ENCODE measurements at regions not wholly inside any gene's neighbourhood (a gene's known extent, or its start where the extent isn't known, plus 50 kb on each side); places are given as distances from the start of the nearest gene placed in this dataset.
"Not testable (repeated sequence)": the region's sequence is repeated elsewhere in the genome, so short reads cannot be mapped to it uniquely, and the experiment has no call there.

GRCh38 chr3:65262548-65262947 is 574.7 kb upstream of the ADAMTS9 start:
- Histone ChIP-seq H3K36me3 (ENCODE audit: control insufficient read depth, low read depth, low read length) (no peaks in the 10 kb centered on the region), H3K4me3 (ENCODE audit: low read length) (no peak overlapping the region), H3K27me3 (ENCODE audit: control insufficient read depth, insufficient read depth, low read length) (no peaks in the 10 kb centered on the region), H3K4me1 (ENCODE audit: control insufficient read depth, low read depth, low read length) (peaks cover 11% of the 10 kb centered on the region), H3K9ac (ENCODE audit: low read length) (no peak overlapping the region), H3K27ac (ENCODE audit: low read length) (no peak overlapping the region), H3K9me3 (ENCODE audit: control insufficient read depth, low read depth, low read length) (no peaks in the 10 kb centered on the region)

GRCh38 chr3:65259946-65260345 is 572.1 kb upstream of the ADAMTS9 start:
- H3K4me1 ChIP-seq (ENCODE audit: control insufficient read depth, low read depth, low read length): no peaks in the 10 kb centered on the region
- no peaks in the 10 kb centered on the region for H3K36me3 ChIP-seq (ENCODE audit: control insufficient read depth, low read depth, low read length)
- H3K27ac ChIP-seq (ENCODE audit: low read length): no peak overlapping the region
- H3K4me3 ChIP-seq (ENCODE audit: low read length): no peak overlapping the region
- no peaks in the 10 kb centered on the region for H3K27me3 ChIP-seq (ENCODE audit: control insufficient read depth, insufficient read depth, low read length)
- H3K9me3 ChIP-seq (ENCODE audit: control insufficient read depth, low read depth, low read length): no peaks in the 10 kb centered on the region
- no peak overlapping the region for H3K9ac ChIP-seq (ENCODE audit: low read length)

GRCh38 chr3:65252914-65253313 is 565.1 kb upstream of the ADAMTS9 start:
- H3K27me3 ChIP-seq (ENCODE audit: control insufficient read depth, insufficient read depth, low read length); H3K9ac ChIP-seq (ENCODE audit: low read length); H3K4me1 ChIP-seq (ENCODE audit: control insufficient read depth, low read depth, low read length); H3K9me3 ChIP-seq (ENCODE audit: control insufficient read depth, low read depth, low read length); H3K4me3 ChIP-seq (ENCODE audit: low read length); H3K36me3 ChIP-seq (ENCODE audit: control insufficient read depth, low read depth, low read length); H3K27ac ChIP-seq (ENCODE audit: low read length): not testable (repeated sequence)

- Histone ChIP-seq H3K27ac (ENCODE audit: low read length) (no peak overlapping the region), H3K4me3 (ENCODE audit: low read length) (no peak overlapping the region), H3K36me3 (ENCODE audit: control insufficient read depth, low read depth, low read length) (no peaks in the 10 kb centered on the region), H3K4me1 (ENCODE audit: control insufficient read depth, low read depth, low read length) (no peaks in the 10 kb centered on the region), H3K27me3 (ENCODE audit: control insufficient read depth, insufficient read depth, low read length) (no peaks in the 10 kb centered on the region), H3K9me3 (ENCODE audit: control insufficient read depth, low read depth, low read length) (no peaks in the 10 kb centered on the region), H3K9ac (ENCODE audit: low read length) (no peak overlapping the region)
These were observed 564.5 kb upstream of the ADAMTS9 start for GRCh38 chr3:65252266-65252665.

- H3K4me1 ChIP-seq (ENCODE audit: control insufficient read depth, low read depth, low read length): no peaks in the 10 kb centered on the region
- H3K27ac ChIP-seq (ENCODE audit: low read length): no peak overlapping the region
- no peak overlapping the region for H3K9ac ChIP-seq (ENCODE audit: low read length)
- H3K9me3 ChIP-seq (ENCODE audit: control insufficient read depth, low read depth, low read length): no peaks in the 10 kb centered on the region
- no peaks in the 10 kb centered on the region for H3K36me3 ChIP-seq (ENCODE audit: control insufficient read depth, low read depth, low read length)
- H3K27me3 ChIP-seq (ENCODE audit: control insufficient read depth, insufficient read depth, low read length): no peaks in the 10 kb centered on the region
- H3K4me3 ChIP-seq (ENCODE audit: low read length): no peak overlapping the region
These were observed 563.6 kb upstream of the ADAMTS9 start for GRCh38 chr3:65251375-65251774.

- Histone ChIP-seq H3K27me3 (ENCODE audit: control insufficient read depth, insufficient read depth, low read length) (no peaks in the 10 kb centered on the region), H3K4me1 (ENCODE audit: control insufficient read depth, low read depth, low read length) (no peaks in the 10 kb centered on the region), H3K27ac (ENCODE audit: low read length) (no peak overlapping the region), H3K4me3 (ENCODE audit: low read length) (no peak overlapping the region), H3K9ac (ENCODE audit: low read length) (no peak overlapping the region), H3K36me3 (ENCODE audit: control insufficient read depth, low read depth, low read length) (no peaks in the 10 kb centered on the region), H3K9me3 (ENCODE audit: control insufficient read depth, low read depth, low read length) (no peaks in the 10 kb centered on the region)
These were observed 558.8 kb upstream of the ADAMTS9 start for GRCh38 chr3:65246561-65246960.

- no peaks in the 10 kb centered on the region for H3K36me3 ChIP-seq (ENCODE audit: control insufficient read depth, low read depth, low read length)
- H3K4me1 ChIP-seq (ENCODE audit: control insufficient read depth, low read depth, low read length): no peaks in the 10 kb centered on the region
- H3K27ac ChIP-seq (ENCODE audit: low read length): no peak overlapping the region
- no peaks in the 10 kb centered on the region for H3K9me3 ChIP-seq (ENCODE audit: control insufficient read depth, low read depth, low read length)
- no peak overlapping the region for H3K4me3 ChIP-seq (ENCODE audit: low read length)
- no peaks in the 10 kb centered on the region for H3K27me3 ChIP-seq (ENCODE audit: control insufficient read depth, insufficient read depth, low read length)
- H3K9ac ChIP-seq (ENCODE audit: low read length): no peak overlapping the region
These were observed 557.6 kb upstream of the ADAMTS9 start for GRCh38 chr3:65245133-65246063.

GRCh38 chr3:65240366-65240765 is 552.6 kb upstream of the ADAMTS9 start:
- H3K36me3 ChIP-seq (ENCODE audit: control insufficient read depth, low read depth, low read length): no peaks in the 10 kb centered on the region
- H3K9me3 ChIP-seq (ENCODE audit: control insufficient read depth, low read depth, low read length): no peaks in the 10 kb centered on the region
- no peak overlapping the region for H3K4me3 ChIP-seq (ENCODE audit: low read length)
- H3K9ac ChIP-seq (ENCODE audit: low read length): no peak overlapping the region
- no peaks in the 10 kb centered on the region for H3K27me3 ChIP-seq (ENCODE audit: control insufficient read depth, insufficient read depth, low read length)
- H3K27ac ChIP-seq (ENCODE audit: low read length): no peak overlapping the region
- H3K4me1 ChIP-seq (ENCODE audit: control insufficient read depth, low read depth, low read length): no peaks in the 10 kb centered on the region

GRCh38 chr3:65238652-65239051 is 550.9 kb upstream of the ADAMTS9 start:
- Histone ChIP-seq H3K9ac (ENCODE audit: low read length) (no peak overlapping the region), H3K9me3 (ENCODE audit: control insufficient read depth, low read depth, low read length) (no peaks in the 10 kb centered on the region), H3K4me1 (ENCODE audit: control insufficient read depth, low read depth, low read length) (no peaks in the 10 kb centered on the region), H3K36me3 (ENCODE audit: control insufficient read depth, low read depth, low read length) (no peaks in the 10 kb centered on the region), H3K27me3 (ENCODE audit: control insufficient read depth, insufficient read depth, low read length) (no peaks in the 10 kb centered on the region), H3K27ac (ENCODE audit: low read length) (no peak overlapping the region), H3K4me3 (ENCODE audit: low read length) (no peak overlapping the region)

GRCh38 chr3:65234499-65234898 is 546.7 kb upstream of the ADAMTS9 start:
- H3K27ac ChIP-seq (ENCODE audit: low read length): no peak overlapping the region
- H3K9ac ChIP-seq (ENCODE audit: low read length): no peak overlapping the region
- no peaks in the 10 kb centered on the region for H3K27me3 ChIP-seq (ENCODE audit: control insufficient read depth, insufficient read depth, low read length)
- H3K4me3 ChIP-seq (ENCODE audit: low read length): no peak overlapping the region
- no peaks in the 10 kb centered on the region for H3K4me1 ChIP-seq (ENCODE audit: control insufficient read depth, low read depth, low read length)
- H3K9me3 ChIP-seq (ENCODE audit: control insufficient read depth, low read depth, low read length): no peaks in the 10 kb centered on the region
- H3K36me3 ChIP-seq (ENCODE audit: control insufficient read depth, low read depth, low read length): no peaks in the 10 kb centered on the region

GRCh38 chr3:65233561-65233960 is 545.8 kb upstream of the ADAMTS9 start:
- no peak overlapping the region for H3K27ac ChIP-seq (ENCODE audit: low read length)
- H3K4me1 ChIP-seq (ENCODE audit: control insufficient read depth, low read depth, low read length): no peaks in the 10 kb centered on the region
- no peaks in the 10 kb centered on the region for H3K36me3 ChIP-seq (ENCODE audit: control insufficient read depth, low read depth, low read length)
- H3K9me3 ChIP-seq (ENCODE audit: control insufficient read depth, low read depth, low read length): no peaks in the 10 kb centered on the region
- no peak overlapping the region for H3K4me3 ChIP-seq (ENCODE audit: low read length)
- no peak overlapping the region for H3K9ac ChIP-seq (ENCODE audit: low read length)
- H3K27me3 ChIP-seq (ENCODE audit: control insufficient read depth, insufficient read depth, low read length): no peaks in the 10 kb centered on the region

GRCh38 chr3:65231544-65231943 is 543.7 kb upstream of the ADAMTS9 start:
- Histone ChIP-seq H3K4me3 (ENCODE audit: low read length) (no peak overlapping the region), H3K9ac (ENCODE audit: low read length) (no peak overlapping the region), H3K27ac (ENCODE audit: low read length) (no peak overlapping the region), H3K4me1 (ENCODE audit: control insufficient read depth, low read depth, low read length) (no peaks in the 10 kb centered on the region), H3K27me3 (ENCODE audit: control insufficient read depth, insufficient read depth, low read length) (no peaks in the 10 kb centered on the region), H3K36me3 (ENCODE audit: control insufficient read depth, low read depth, low read length) (no peaks in the 10 kb centered on the region), H3K9me3 (ENCODE audit: control insufficient read depth, low read depth, low read length) (no peaks in the 10 kb centered on the region)

Measured in iPS-18a (cell line).